Endothelial cell of umbilical vein (primary cell): ENCODE measurements at regions not wholly inside any gene's neighbourhood (a gene's known extent, or its start where the extent isn't known, plus 50 kb on each side); places are given as distances from the start of the nearest gene placed in this dataset.

ENCODE experiments used
- BruUV-seq: library from RNA; stranded (reverse); fragments of 400-500 nt; replicated peaks from 2 replicates; lab custom pipeline; 2021; lab: Mats Ljungman, UMichigan
- CTCF ChIA-PET: fragments of 300-600, 350-600 bp; sonication (Branson Sonifier 250); formaldehyde crosslinking; loops from one replicate; lab custom pipeline; 2021; ENCODE audit warnings: antibody characterized with exemption, inconsistent platforms; lab: Charles Lee
- POLR2A ChIA-PET: fragments of 300-600, 350-600 bp; sonication (Branson Sonifier 250); formaldehyde crosslinking; loops from one replicate; lab custom pipeline; 2021; ENCODE audit warnings: antibody characterized with exemption, inconsistent platforms; lab: Charles Lee
- DNase-seq: peaks from one replicate; pipeline ENCODE4 v3.0.0-alpha.2; 2011; ENCODE audit warnings: low read depth, low spot score
- FAIRE-seq: peaks from 2 replicates; lab custom pipeline; 2011; peaks lifted over from hg19 to GRCh38; lab: Jason Lieb, UNC
- H2AFZ ChIP-seq: 2 replicates; pipeline ENCODE4 v1.6.0; 2012; ENCODE audit warnings: low read depth, low read length, control low read depth, inconsistent platforms
- H3K27ac ChIP-seq: 2 replicates; pipeline ENCODE4 v1.5.1; 2011; ENCODE audit warnings: low read depth, mild to moderate bottlenecking, control low read depth, low read length, moderate library complexity; ENCODE audit not compliant: insufficient read depth
- H3K27me3 ChIP-seq, 2 experiments: 2 replicates each; pipeline versions ENCODE4 v1.6.0 to v1.6.1; 2011; ENCODE audit warnings: low read length in 2 of 2, mixed read lengths in 1 of 2; ENCODE audit not compliant: control insufficient read depth in 2 of 2, insufficient read depth in 2 of 2
- H3K36me3 ChIP-seq, 2 experiments: 2 replicates in 1 of 2; 3 replicates in 1 of 2; pipeline ENCODE4 v1.5.1; 2011; ENCODE audit warnings: low read length in 2 of 2, mild to moderate bottlenecking in 1 of 2, moderate library complexity in 1 of 2; ENCODE audit not compliant: control insufficient read depth in 2 of 2, insufficient read depth in 2 of 2; ENCODE audit errors: extremely low read depth in 1 of 2
- H3K4me1 ChIP-seq: 3 replicates; pipeline ENCODE4 v1.5.1; 2011; ENCODE audit warnings: mild to moderate bottlenecking, low read length; ENCODE audit not compliant: control insufficient read depth, insufficient read depth; ENCODE audit errors: extremely low read depth
- H3K4me2 ChIP-seq: 2 replicates; pipeline ENCODE4 v1.6.1; 2011; ENCODE audit warnings: low read length, control low read depth, mixed read lengths; ENCODE audit not compliant: insufficient read depth
- H3K4me3 ChIP-seq, 3 experiments: fragments of 200-600 bp in 1 of 3; sonication (generic), shearing (Covaris generic) in 1 of 3; replicated peaks in 1 of 3; 2 replicates each; pipeline ENCODE4 v1.5.1; 2011 to 2016; ENCODE audit warnings: control low read depth in 3 of 3, low read length in 3 of 3, mild to moderate bottlenecking in 2 of 3, inconsistent platforms in 1 of 3, low read depth in 1 of 3, moderate library complexity in 1 of 3; ENCODE audit not compliant: insufficient read depth in 1 of 3
- H3K79me2 ChIP-seq: 2 replicates; pipeline ENCODE4 v1.6.0; 2012; ENCODE audit warnings: low read length, inconsistent platforms; ENCODE audit not compliant: control insufficient read depth, insufficient read depth
- H3K9ac ChIP-seq: replicated peaks from 2 replicates; pipeline ENCODE3; 2011; ENCODE audit warnings: low read length, control low read depth; ENCODE audit not compliant: insufficient read depth; ENCODE audit errors: extremely low read depth
- H3K9me1 ChIP-seq: replicated peaks from 3 replicates; pipeline ENCODE4 v1.6.0; 2011; ENCODE audit warnings: mild to moderate bottlenecking, low read length; ENCODE audit not compliant: control insufficient read depth, insufficient read depth; ENCODE audit errors: extremely low read depth
- H3K9me3 ChIP-seq: replicated peaks from 2 replicates; pipeline ENCODE4 v1.5.1; 2012; ENCODE audit warnings: low read length, inconsistent platforms; ENCODE audit not compliant: control insufficient read depth, insufficient read depth
- H4K20me1 ChIP-seq: replicated peaks from 2 replicates; pipeline ENCODE3; 2011; ENCODE audit warnings: mild to moderate bottlenecking, low read length; ENCODE audit not compliant: control insufficient read depth, insufficient read depth; ENCODE audit errors: extremely low read depth
- CTCF ChIP-seq, 2 donors: IDR thresholded peaks; 1 replicate in 1 of 2; 2 replicates in 1 of 2; pipeline ENCODE4 v1.5.1; 2011; ENCODE audit warnings: low read length in 2 of 2, mild to moderate bottlenecking in 2 of 2, moderate library complexity in 2 of 2, control low read depth in 1 of 2, inconsistent platforms in 1 of 2, low read depth in 1 of 2; ENCODE audit not compliant: insufficient read depth in 1 of 2; ENCODE audit errors: extremely low read depth in 1 of 2
- EZH2 ChIP-seq: IDR thresholded peaks from 2 replicates; pipeline ENCODE4 v1.6.1; 2012; ENCODE audit warnings: borderline replicate concordance, low read depth, mild to moderate bottlenecking, moderate library complexity, low read length, inconsistent platforms; ENCODE audit not compliant: severe bottlenecking
- FOS ChIP-seq: IDR thresholded peaks from 2 replicates; pipeline ENCODE4 v1.6.1; 2011; ENCODE audit warnings: mild to moderate bottlenecking, low read length, moderate library complexity, borderline replicate concordance; ENCODE audit not compliant: insufficient read depth
- GATA2 ChIP-seq: IDR thresholded peaks from 2 replicates; pipeline ENCODE4 v1.7.0; 2011; ENCODE audit warnings: low read depth, mild to moderate bottlenecking, moderate library complexity, mixed read lengths, low read length; ENCODE audit not compliant: insufficient read length, insufficient read depth
- JUN ChIP-seq: IDR thresholded peaks from 2 replicates; pipeline ENCODE4 v1.6.1; 2011; ENCODE audit warnings: borderline replicate concordance, low read depth; ENCODE audit not compliant: insufficient read length, insufficient read depth
- MAX ChIP-seq: IDR thresholded peaks from 2 replicates; pipeline ENCODE4 v1.6.1; 2011; ENCODE audit not compliant: insufficient read depth, insufficient read length
- MYC ChIP-seq: IDR thresholded peaks from one replicate; pipeline ENCODE4 v1.6.1; 2011; ENCODE audit warnings: mild to moderate bottlenecking, low read depth, low read length
- POLR2A ChIP-seq: IDR thresholded peaks from 2 replicates; pipeline ENCODE4 v1.6.1; 2012; ENCODE audit warnings: low read depth, mild to moderate bottlenecking, control low read depth, low read length
- POLR2AphosphoS5 ChIP-seq: IDR thresholded peaks from 2 replicates; pipeline ENCODE4 v1.6.1; 2012; ENCODE audit warnings: low read depth, mild to moderate bottlenecking, control low read depth, low read length, moderate library complexity; ENCODE audit not compliant: insufficient read depth
- dilution Hi-C: fragments of 300-500 bp; cut with MboI; formaldehyde crosslinking; loops from one replicate; pipeline ENCODE4 v1.15.0; 2019; ENCODE audit warnings: low sequenced_read_pairs; ENCODE audit not compliant: extremely low pct_ligation_motif_present
- intact Hi-C: fragments of 100-400 bp; cut with micrococcal nuclease; formaldehyde crosslinking; loops from one replicate; pipeline ENCODE4 v1.10.0; 2022

- Histone ChIP-seq H3K27ac (no peak overlapping the region), H3K4me3 (no peak overlapping the region), H3K9me3 (no peaks in the 10 kb centered on the region), H3K4me1 (no peaks in the 10 kb centered on the region), H3K9ac (no peak overlapping the region), H3K36me3 (no peaks in the 10 kb centered on the region), H2AFZ (no peak overlapping the region), H3K4me2 (no peak overlapping the region), H3K9me1 (no peaks in the 10 kb centered on the region), H4K20me1 (no peaks in the 10 kb centered on the region), H3K27me3 (no peaks in the 10 kb centered on the region), H3K79me2 (no peaks in the 10 kb centered on the region)
- no peak for TF ChIP-seq JUN
- TF ChIP-seq POLR2AphosphoS5 = no peak
- no peak for TF ChIP-seq EZH2
- TF ChIP-seq POLR2A = no peak
- no peak for TF ChIP-seq MAX
- no peak for TF ChIP-seq FOS
- TF ChIP-seq MYC = no peak
- TF ChIP-seq CTCF (IDR thresholded peaks at IDR 0.05; ENCODE audit: extremely low read depth in 1 of 2, insufficient read depth in 1 of 2, low read depth in 1 of 2, low read length in 2 of 2) = no peak
- no peak for TF ChIP-seq GATA2
- FAIRE-seq (no peak), DNase-seq (no peak)
- ChIA-PET POLR2A (no interaction called here), CTCF (no interaction called here)
- intact Hi-C loops = no loop called here
- dilution Hi-C loops = no loop called here
- no TSS peak for BruUV-seq
Observed at GRCh38 chr1:30462826-30463425, 260.5 kb downstream of the MATN1 start.
